H9 (cell line): ENCODE measurements at regions not wholly inside any gene's neighbourhood (a gene's known extent, or its start where the extent isn't known, plus 50 kb on each side); places are given as distances from the start of the nearest gene placed in this dataset.

Source experiments
- DNase-seq: peaks from one replicate; pipeline ENCODE4 v3.0.0-alpha.2; 2017
- H2AFZ ChIP-seq: one replicate; pipeline ENCODE4 v1.6.1; 2013; ENCODE audit warnings: mild to moderate bottlenecking, low read length, control low read depth, moderate library complexity
- H2AK5ac ChIP-seq: 2 replicates; pipeline ENCODE4 v1.6.1; 2013; ENCODE audit warnings: low read length, control low read depth, mixed read lengths; ENCODE audit not compliant: insufficient read length
- H2BK120ac ChIP-seq: one replicate; pipeline ENCODE4 v1.6.1; 2013; ENCODE audit warnings: low read depth, mild to moderate bottlenecking, low read length, control low read depth, inconsistent platforms; ENCODE audit not compliant: poor library complexity, severe bottlenecking
- H2BK12ac ChIP-seq: 2 replicates; pipeline ENCODE4 v1.6.1; 2013; ENCODE audit warnings: low read length, control low read depth, mixed read lengths, low read depth; ENCODE audit not compliant: insufficient read length
- H2BK15ac ChIP-seq: 2 replicates; pipeline ENCODE4 v1.6.1; 2013; ENCODE audit warnings: low read depth, low read length, control low read depth
- H2BK20ac ChIP-seq: one replicate; pipeline ENCODE4 v1.6.1; 2013; ENCODE audit warnings: low read depth, mild to moderate bottlenecking, low read length, control low read depth, inconsistent platforms; ENCODE audit not compliant: poor library complexity, severe bottlenecking
- H2BK5ac ChIP-seq: 2 replicates; pipeline ENCODE4 v1.6.1; 2013; ENCODE audit warnings: low read length, control low read depth, mixed read lengths; ENCODE audit not compliant: insufficient read length
- H3K14ac ChIP-seq: 2 replicates; pipeline ENCODE4 v1.6.1; 2013; ENCODE audit warnings: low read length, control low read depth; ENCODE audit not compliant: insufficient read depth
- H3K18ac ChIP-seq: 2 replicates; pipeline ENCODE4 v1.6.1; 2013; ENCODE audit warnings: low read depth, mild to moderate bottlenecking, mixed read lengths, low read length, control low read depth; ENCODE audit not compliant: insufficient read length
- H3K23ac ChIP-seq: 2 replicates; pipeline ENCODE4 v1.6.1; 2013; ENCODE audit warnings: low read length, control low read depth, mixed read lengths, low read depth; ENCODE audit not compliant: insufficient read length
- H3K23me2 ChIP-seq: 2 replicates; pipeline ENCODE4 v1.6.1; 2013; ENCODE audit warnings: low read depth, mild to moderate bottlenecking, mixed read lengths, low read length, control low read depth; ENCODE audit not compliant: insufficient read length, poor library complexity, severe bottlenecking
- H3K27ac ChIP-seq: 2 replicates; pipeline ENCODE4 v1.5.1; 2013; ENCODE audit warnings: low read length, control low read depth, mixed read lengths, low read depth; ENCODE audit not compliant: insufficient read length
- H3K27me3 ChIP-seq: 2 replicates; pipeline ENCODE4 v1.6.1; 2013; ENCODE audit warnings: low read length, control low read depth, inconsistent platforms; ENCODE audit not compliant: insufficient read depth
- H3K4ac ChIP-seq: 2 replicates; pipeline ENCODE4 v1.6.1; 2013; ENCODE audit warnings: low read depth, mild to moderate bottlenecking, control low read depth, inconsistent platforms, low read length, moderate library complexity
- H3K4me1 ChIP-seq: 2 replicates; pipeline ENCODE4 v1.6.1; 2013; ENCODE audit warnings: low read length, control low read depth, inconsistent platforms; ENCODE audit not compliant: insufficient read depth
- H3K4me2 ChIP-seq: 2 replicates; pipeline ENCODE4 v1.6.1; 2013; ENCODE audit warnings: low read length, control low read depth, mixed read lengths; ENCODE audit not compliant: insufficient read length, insufficient read depth
- H3K56ac ChIP-seq: 2 replicates; pipeline ENCODE4 v1.6.1; 2013; ENCODE audit warnings: low read depth, mild to moderate bottlenecking, mixed read lengths, low read length, control low read depth; ENCODE audit not compliant: insufficient read length
- H3K79me1 ChIP-seq: 2 replicates; pipeline ENCODE4 v1.6.1; 2013; ENCODE audit warnings: low read depth, mild to moderate bottlenecking, moderate library complexity, low read length, control low read depth, inconsistent platforms; ENCODE audit not compliant: insufficient read depth, poor library complexity, severe bottlenecking
- H3K79me2 ChIP-seq: 2 replicates; pipeline ENCODE4 v1.6.1; 2013; ENCODE audit warnings: low read length, control low read depth, inconsistent platforms; ENCODE audit not compliant: insufficient read depth
- H3K9ac ChIP-seq: 2 replicates; pipeline ENCODE4 v1.6.1; 2013; ENCODE audit warnings: low read length, control low read depth, mixed read lengths; ENCODE audit not compliant: insufficient read length; ENCODE audit errors: extremely low read depth
- H3K9me3 ChIP-seq: one replicate; pipeline ENCODE4 v1.6.1; 2013; ENCODE audit warnings: low read depth, low read length, inconsistent platforms; ENCODE audit not compliant: control insufficient read depth
- H3T11ph ChIP-seq: one replicate; pipeline ENCODE4 v1.6.1; 2013; ENCODE audit warnings: mild to moderate bottlenecking, low read length, control low read depth, inconsistent platforms
- H4K20me1 ChIP-seq: one replicate; pipeline ENCODE4 v1.6.1; 2013; ENCODE audit not compliant: control insufficient read depth, insufficient read length, insufficient read depth
- H4K5ac ChIP-seq: 2 replicates; pipeline ENCODE4 v1.6.1; 2013; ENCODE audit warnings: low read depth, mild to moderate bottlenecking, mixed read lengths, low read length, control low read depth; ENCODE audit not compliant: insufficient read length
- H4K8ac ChIP-seq: replicated peaks from 2 replicates; pipeline ENCODE4 v1.6.1; 2013; ENCODE audit warnings: low read length, control low read depth, mixed read lengths, low read depth; ENCODE audit not compliant: insufficient read length
- H4K91ac ChIP-seq: 2 replicates; pipeline ENCODE4 v1.6.1; 2013; ENCODE audit warnings: low read depth, mild to moderate bottlenecking, moderate library complexity, mixed read lengths, low read length, control low read depth; ENCODE audit not compliant: insufficient read length
- H3K27ac Mint-ChIP-seq, 3 experiments: 2 replicates in 2 of 3; 3 replicates in 1 of 3; pipeline ENCODE4 v1.8.0; 2020 to 2021; ENCODE audit warnings: mixed read lengths in 3 of 3, mild to moderate bottlenecking in 1 of 3, moderate library complexity in 1 of 3
- H3K27me3 Mint-ChIP-seq: 2 replicates; pipeline ENCODE4 v1.8.0; 2021; ENCODE audit warnings: low read depth, mild to moderate bottlenecking, moderate library complexity, mixed read lengths
- H3K36me3 Mint-ChIP-seq, 3 experiments: 2 replicates in 2 of 3; 3 replicates in 1 of 3; pipeline ENCODE4 v1.8.0; 2020 to 2021; ENCODE audit warnings: low read depth in 3 of 3, mixed read lengths in 3 of 3; ENCODE audit not compliant: insufficient read depth in 1 of 3
- H3K4me1 Mint-ChIP-seq, 2 experiments: 2 replicates each; pipeline ENCODE4 v1.8.0; 2020; ENCODE audit warnings: mixed read lengths in 2 of 2
- H3K4me3 Mint-ChIP-seq, 2 experiments: 2 replicates in 1 of 2; 3 replicates in 1 of 2; pipeline ENCODE4 v1.8.0; 2020 to 2021; ENCODE audit warnings: mild to moderate bottlenecking in 2 of 2, mixed read lengths in 2 of 2, moderate library complexity in 1 of 2
- H3K9me3 Mint-ChIP-seq, 2 experiments: 2 replicates in 1 of 2; 3 replicates in 1 of 2; pipeline ENCODE4 v1.8.0; 2020; ENCODE audit warnings: mild to moderate bottlenecking in 2 of 2, mixed read lengths in 2 of 2, moderate library complexity in 1 of 2
- TF ChIP-seq, protein P1 (sequence below): fragments of 200-600 bp; sonication (generic); conservative IDR thresholded peaks from 3 replicates; pipeline ENCODE4 v1.8.0; 2021; ENCODE audit warnings: antibody characterized with exemption, mild to moderate bottlenecking

DNA sequence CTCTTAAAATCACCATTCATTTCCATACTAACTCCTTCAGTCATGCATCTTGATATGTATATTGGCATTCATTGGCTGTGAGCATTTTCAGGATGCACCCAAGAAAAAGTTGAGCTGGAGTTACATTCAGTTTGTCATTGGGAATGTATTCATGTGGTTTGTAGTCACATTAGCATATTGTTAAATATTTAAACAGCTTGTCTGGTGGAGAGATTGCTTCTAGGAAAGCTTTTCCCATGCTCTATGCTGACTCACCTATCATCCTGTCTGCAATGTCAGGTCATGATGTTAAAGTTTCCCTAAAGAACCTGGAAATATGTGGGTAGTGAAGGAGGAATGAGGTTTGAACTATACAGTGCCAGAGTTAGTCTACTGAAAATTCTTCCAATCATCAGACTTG is 583.6 kb downstream of the GALC start:
- H2BK120ac ChIP-seq, result no peak overlapping the region
- no peak overlapping the region for H3K14ac ChIP-seq
- H3K4me1 ChIP-seq, result no peaks in the 10 kb centered on the region; the same call in 1 of the 2 replicates
- H3K4ac ChIP-seq, result no peak overlapping the region
- H2BK12ac ChIP-seq, result no peak overlapping the region
- H3K27me3 ChIP-seq, result no peaks in the 10 kb centered on the region
- no peaks in the 10 kb centered on the region for H4K20me1 ChIP-seq
- H3K79me2 ChIP-seq, result no peaks in the 10 kb centered on the region
- no peak overlapping the region for H3K4me3 Mint-ChIP-seq
- no peak overlapping the region for H3K56ac ChIP-seq
- no peak overlapping the region for H3K4me2 ChIP-seq
- H3K9ac ChIP-seq, result no peak overlapping the region
- H3K23me2 ChIP-seq, result no peaks in the 10 kb centered on the region
- no peak overlapping the region for H2BK20ac ChIP-seq
- H3K27me3 Mint-ChIP-seq, result no peaks in the 10 kb centered on the region
- no peak overlapping the region for H2BK5ac ChIP-seq
- no peak overlapping the region for H3K18ac ChIP-seq
- H3K9me3 Mint-ChIP-seq, result no peaks in the 10 kb centered on the region
- no peaks in the 10 kb centered on the region for H3K9me3 ChIP-seq
- H3K79me1 ChIP-seq, result no peaks in the 10 kb centered on the region
- no peak overlapping the region for H3K27ac ChIP-seq
- H4K5ac ChIP-seq, result no peak overlapping the region
- peaks cover 10% of the 10 kb centered on the region in 2 experiments for H3K4me1 Mint-ChIP-seq
- H3K36me3 Mint-ChIP-seq, result no peaks in the 10 kb centered on the region
- H4K91ac ChIP-seq, result no peak overlapping the region
- TF ChIP-seq, protein P1, sequence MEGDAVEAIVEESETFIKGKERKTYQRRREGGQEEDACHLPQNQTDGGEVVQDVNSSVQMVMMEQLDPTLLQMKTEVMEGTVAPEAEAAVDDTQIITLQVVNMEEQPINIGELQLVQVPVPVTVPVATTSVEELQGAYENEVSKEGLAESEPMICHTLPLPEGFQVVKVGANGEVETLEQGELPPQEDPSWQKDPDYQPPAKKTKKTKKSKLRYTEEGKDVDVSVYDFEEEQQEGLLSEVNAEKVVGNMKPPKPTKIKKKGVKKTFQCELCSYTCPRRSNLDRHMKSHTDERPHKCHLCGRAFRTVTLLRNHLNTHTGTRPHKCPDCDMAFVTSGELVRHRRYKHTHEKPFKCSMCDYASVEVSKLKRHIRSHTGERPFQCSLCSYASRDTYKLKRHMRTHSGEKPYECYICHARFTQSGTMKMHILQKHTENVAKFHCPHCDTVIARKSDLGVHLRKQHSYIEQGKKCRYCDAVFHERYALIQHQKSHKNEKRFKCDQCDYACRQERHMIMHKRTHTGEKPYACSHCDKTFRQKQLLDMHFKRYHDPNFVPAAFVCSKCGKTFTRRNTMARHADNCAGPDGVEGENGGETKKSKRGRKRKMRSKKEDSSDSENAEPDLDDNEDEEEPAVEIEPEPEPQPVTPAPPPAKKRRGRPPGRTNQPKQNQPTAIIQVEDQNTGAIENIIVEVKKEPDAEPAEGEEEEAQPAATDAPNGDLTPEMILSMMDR, result no peak
- H3K27ac Mint-ChIP-seq, result no peak overlapping the region; a peak in 1 of 7 replicates
- H2AFZ ChIP-seq, result no peak overlapping the region
- no peak overlapping the region for H2AK5ac ChIP-seq
- no peak overlapping the region for H4K8ac ChIP-seq
- H3T11ph ChIP-seq, result no peak overlapping the region
- no peak for DNase-seq
- no peak overlapping the region for H2BK15ac ChIP-seq
- no peak overlapping the region for H3K23ac ChIP-seq
